NB4 (cell line): ENCODE measurements at regions not wholly inside any gene's neighbourhood (a gene's known extent, or its start where the extent isn't known, plus 50 kb on each side); places are given as distances from the start of the nearest gene placed in this dataset.
"Not testable (repeated sequence)": the region's sequence is repeated elsewhere in the genome, so short reads cannot be mapped to it uniquely, and the experiment has no call there.

Source experiments
- DNase-seq: peaks from one replicate; pipeline ENCODE4 v3.0.0; 2010; ENCODE audit warnings: low read depth
- H3K4me3 ChIP-seq: one replicate; pipeline ENCODE4 v1.5.1; 2011; ENCODE audit warnings: mild to moderate bottlenecking, low read depth, low read length, moderate library complexity
- MYC ChIP-seq: IDR thresholded peaks from 2 replicates; pipeline ENCODE4 v1.6.1; 2011; ENCODE audit warnings: low read depth, low read length
- POLR2A ChIP-seq: IDR thresholded peaks from 2 replicates; pipeline ENCODE4 v1.6.1; 2011; ENCODE audit warnings: mild to moderate bottlenecking; ENCODE audit not compliant: insufficient read length; ENCODE audit errors: extremely low read depth
- TF ChIP-seq, protein P1 (sequence below): IDR thresholded peaks from 2 replicates; pipeline ENCODE4 v1.6.1; 2011; ENCODE audit warnings: low read depth, low read length
- TF ChIP-seq, protein P2 (sequence below): IDR thresholded peaks from one replicate; pipeline ENCODE4 v1.5.1; 2012; ENCODE audit warnings: low read depth, low read length

DNA sequence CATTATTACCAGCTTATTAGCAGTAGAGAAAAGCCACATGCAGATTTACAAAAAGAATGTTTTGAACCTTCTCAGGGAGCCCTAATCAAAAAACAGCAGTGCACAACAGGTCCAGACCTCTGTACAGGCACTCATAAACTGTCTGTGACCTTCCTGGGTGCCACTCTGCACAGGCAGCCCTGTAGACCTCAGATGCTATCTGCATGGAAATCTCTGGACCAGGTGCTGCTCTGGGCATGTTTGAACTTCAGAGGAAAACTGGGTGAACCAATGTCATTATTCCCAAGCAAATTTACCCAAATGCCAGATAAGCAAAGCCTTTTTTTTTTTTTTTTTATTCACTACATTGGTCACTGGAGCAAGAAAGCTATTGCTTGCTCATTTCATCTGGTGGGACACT, 104.2 kb downstream of the NPY start:
- H3K4me3 ChIP-seq: no peak overlapping the region
- TF ChIP-seq, protein P1, sequence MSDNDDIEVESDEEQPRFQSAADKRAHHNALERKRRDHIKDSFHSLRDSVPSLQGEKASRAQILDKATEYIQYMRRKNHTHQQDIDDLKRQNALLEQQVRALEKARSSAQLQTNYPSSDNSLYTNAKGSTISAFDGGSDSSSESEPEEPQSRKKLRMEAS: no peak
- TF ChIP-seq MYC: no peak
- TF ChIP-seq POLR2A: no peak
- TF ChIP-seq, protein P2, sequence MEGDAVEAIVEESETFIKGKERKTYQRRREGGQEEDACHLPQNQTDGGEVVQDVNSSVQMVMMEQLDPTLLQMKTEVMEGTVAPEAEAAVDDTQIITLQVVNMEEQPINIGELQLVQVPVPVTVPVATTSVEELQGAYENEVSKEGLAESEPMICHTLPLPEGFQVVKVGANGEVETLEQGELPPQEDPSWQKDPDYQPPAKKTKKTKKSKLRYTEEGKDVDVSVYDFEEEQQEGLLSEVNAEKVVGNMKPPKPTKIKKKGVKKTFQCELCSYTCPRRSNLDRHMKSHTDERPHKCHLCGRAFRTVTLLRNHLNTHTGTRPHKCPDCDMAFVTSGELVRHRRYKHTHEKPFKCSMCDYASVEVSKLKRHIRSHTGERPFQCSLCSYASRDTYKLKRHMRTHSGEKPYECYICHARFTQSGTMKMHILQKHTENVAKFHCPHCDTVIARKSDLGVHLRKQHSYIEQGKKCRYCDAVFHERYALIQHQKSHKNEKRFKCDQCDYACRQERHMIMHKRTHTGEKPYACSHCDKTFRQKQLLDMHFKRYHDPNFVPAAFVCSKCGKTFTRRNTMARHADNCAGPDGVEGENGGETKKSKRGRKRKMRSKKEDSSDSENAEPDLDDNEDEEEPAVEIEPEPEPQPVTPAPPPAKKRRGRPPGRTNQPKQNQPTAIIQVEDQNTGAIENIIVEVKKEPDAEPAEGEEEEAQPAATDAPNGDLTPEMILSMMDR: no peak
- DNase-seq: no peak

DNA sequence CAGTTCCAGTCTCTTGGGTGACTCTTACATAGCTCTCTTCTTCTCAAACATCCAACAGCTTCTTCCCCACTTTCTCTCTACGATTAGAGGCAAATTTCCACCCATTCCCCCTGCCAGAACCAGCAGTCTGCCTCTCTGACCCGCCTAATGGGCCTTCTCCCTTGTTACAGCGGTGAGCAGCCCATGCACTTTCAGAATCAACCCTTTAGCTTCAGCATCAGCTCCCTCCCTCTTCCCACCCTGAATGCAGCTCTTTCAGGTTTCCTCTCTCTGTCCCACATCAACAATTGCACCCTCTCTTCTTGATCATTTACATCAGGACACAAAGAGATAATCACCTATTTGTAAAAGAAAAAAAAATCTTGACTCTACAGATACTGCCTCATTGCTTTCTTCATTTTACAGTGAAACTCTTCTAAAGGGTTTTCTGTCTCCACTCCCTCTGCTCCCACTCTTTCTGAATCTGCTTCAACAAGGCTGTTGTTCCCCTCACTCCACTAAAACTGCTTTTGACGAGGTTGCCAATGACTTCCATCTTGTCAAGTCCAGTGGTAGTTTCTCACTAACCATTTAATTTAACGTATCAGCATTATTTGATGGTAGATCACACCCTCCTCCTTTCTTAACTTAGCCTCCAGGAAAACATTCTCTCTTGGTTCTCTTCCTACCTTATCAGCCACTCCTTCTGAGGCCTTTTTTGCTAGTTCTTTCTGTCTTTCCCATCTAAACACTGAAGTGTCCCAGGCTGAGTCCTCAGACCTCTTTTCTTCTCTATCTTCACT, 106.6 kb downstream of the NPY start:
- no peak for DNase-seq
- no peak for TF ChIP-seq MYC
- TF ChIP-seq, protein P1: no peak
- TF ChIP-seq, protein P2: no peak
- no peak for TF ChIP-seq POLR2A
- H3K4me3 ChIP-seq: no peak overlapping the region

DNA sequence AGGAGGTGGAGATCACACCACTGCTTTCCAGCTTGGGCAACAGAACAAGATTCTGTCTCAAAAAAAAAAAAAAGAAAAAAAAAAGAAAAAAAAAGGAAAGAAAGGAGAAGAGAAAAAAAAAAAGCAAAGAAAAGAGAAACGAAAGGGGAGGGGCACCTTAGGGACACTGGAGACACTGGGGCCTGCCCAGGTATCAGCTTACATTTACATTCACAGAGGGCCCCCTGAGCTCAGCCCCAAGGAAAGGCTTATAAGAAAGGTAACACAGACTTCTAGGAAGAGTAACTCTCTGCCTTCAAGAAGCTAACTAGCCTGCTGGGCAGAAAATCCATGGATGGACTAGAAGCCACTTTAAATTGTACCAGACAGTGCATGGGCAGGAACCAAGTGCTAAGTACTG, 108.8 kb downstream of the NPY start:
- no peak overlapping the region for H3K4me3 ChIP-seq

DNA sequence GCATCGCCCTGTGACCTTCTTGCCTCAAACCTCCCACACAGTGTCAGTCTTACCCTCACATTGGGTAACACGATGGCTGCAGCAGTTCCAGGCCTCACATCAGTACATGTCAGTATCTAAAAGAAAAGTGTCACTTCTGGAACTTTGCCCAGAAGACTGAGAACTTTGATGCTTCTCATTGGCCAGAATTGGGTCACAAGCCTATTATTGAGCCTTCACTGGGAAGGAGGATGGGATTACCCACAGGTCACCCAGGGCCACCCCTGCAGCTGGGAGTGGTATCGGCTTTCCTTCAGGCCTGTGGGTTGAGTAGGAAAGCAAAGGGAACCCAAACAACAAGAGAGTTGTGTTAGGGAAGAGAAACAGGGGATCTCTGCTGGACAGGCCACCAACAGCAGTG, 111.5 kb downstream of the NPY start:
- DNase-seq: no peak
- no peak overlapping the region for H3K4me3 ChIP-seq
- TF ChIP-seq MYC: no peak
- TF ChIP-seq, protein P1: no peak
- TF ChIP-seq POLR2A: no peak
- TF ChIP-seq, protein P2: no peak

More for the DNA sequence above, 108.8 kb downstream of the NPY start:
- TF ChIP-seq POLR2A (no peak), MYC (no peak)
- TF ChIP-seq, protein P2: no peak
- TF ChIP-seq, protein P1: no peak
- DNase-seq: no peak

DNA sequence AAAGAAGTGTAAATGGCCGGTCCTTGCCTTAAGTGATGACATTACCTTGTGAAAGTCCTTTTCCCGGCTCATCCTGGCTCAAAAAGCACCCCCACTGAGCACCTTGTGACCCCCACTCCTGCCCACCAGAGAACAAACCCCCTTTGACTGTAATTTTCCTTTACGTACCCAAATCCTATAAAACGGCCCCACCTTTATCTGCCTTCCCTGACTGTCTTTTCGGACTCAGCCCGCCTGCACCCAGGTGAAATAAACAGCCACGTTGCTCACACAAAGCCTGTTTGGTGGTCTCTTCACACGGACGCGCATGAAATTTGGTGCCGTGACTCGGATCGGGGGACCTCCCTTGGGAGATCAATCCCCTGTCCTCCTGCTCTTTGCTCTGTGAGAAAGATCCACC, 112.4 kb downstream of the NPY start:
- DNase-seq, H3K4me3 ChIP-seq: not testable (repeated sequence)

DNA sequence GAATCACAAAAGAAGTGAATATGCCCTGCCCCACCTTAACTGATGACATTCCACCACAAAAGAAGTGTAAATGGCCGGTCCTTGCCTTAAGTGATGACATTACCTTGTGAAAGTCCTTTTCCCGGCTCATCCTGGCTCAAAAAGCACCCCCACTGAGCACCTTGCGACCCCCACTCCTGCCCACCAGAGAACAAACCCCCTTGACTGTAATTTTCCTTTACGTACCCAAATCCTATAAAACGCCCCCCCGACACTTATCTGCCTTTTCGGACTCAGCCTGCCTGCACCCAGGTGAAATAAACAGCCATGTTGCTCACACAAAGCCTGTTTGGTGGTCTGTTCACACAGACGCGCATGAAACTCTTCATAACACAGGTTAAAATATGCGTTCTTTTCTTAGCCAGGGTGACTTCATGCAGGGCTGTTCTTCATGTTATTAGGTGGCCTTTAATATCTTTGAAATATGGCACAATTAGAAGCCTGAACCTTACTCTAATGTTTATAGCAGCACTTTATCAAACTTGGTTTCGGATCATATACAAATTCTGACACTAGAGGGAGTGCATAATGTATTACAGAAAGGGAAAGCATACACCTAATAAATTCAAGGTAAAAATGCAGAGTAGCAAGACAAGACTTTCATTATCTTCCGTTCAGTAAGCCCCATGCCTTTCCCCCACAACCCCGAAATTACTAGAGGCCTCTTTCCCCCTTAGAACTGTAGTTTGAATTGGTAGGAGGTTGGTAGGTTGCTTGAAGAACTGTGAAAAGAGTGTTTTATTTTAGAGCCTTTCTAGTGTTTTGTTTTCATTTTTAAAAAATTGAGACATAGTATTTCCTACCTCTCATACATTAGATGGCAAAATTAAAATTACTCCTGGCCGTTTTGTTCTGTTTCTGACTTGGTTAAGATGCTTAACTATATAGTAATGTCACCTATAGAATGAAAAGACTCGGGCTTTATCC, 117.9 kb downstream of the NPY start:
- DNase-seq: peak; percentile 31
- no peak overlapping the region for H3K4me3 ChIP-seq
- TF ChIP-seq, protein P2: peak; percentile 29
- TF ChIP-seq MYC: no peak
